NCI-H2107 treated with DMSO at 0.1 percent for 48 hours (cell line): ENCODE measurements at regions not wholly inside any gene's neighbourhood (a gene's known extent, or its start where the extent isn't known, plus 50 kb on each side); places are given as distances from the start of the nearest gene placed in this dataset.
"Not testable (repeated sequence)": the region's sequence is repeated elsewhere in the genome, so short reads cannot be mapped to it uniquely, and the experiment has no call there.

Experiments
- DNase-seq: peaks from one replicate; lab custom pipeline; 2025; ENCODE audit not compliant: unreplicated experiment; lab: John Stamatoyannopoulos, UW

DNA sequence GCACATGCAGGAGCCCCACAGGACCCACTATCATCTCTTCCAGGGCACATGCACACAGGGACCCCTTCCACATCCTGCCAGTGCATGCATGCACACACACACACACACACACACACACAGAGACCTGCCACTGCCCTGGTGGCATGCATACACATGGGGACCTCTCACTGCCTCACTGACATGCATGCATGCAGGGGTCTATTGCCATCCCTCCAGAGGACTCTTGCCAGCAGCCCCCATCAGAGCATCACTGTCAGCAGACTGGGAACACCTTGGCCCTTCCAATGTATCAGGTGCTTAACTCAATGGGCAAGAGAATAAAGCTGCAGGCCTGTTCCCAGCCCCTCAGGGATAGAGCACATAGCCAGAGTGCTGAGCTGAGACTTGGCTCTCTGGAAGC is 433.6 kb upstream of the PPP1R2C start:
- DNase-seq: no peak

DNA sequence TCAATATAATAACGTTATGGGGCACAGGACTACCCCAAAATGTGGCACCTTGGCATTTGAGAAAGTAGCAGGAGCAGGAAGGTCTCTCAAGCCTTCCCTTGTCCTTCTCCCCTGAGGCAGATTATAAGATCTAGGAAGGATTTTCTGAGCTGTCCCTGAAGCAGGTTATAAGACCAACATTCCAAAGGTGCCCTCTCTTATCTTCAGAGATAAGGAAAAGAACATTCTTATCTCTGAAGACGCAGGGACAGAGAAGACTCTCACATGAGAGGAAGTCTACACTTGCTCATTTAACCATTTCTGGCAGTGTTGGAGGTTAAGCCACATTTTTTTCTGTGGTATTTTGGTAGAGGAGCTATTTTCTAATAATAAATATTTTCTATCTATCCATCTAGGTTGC is 437.9 kb upstream of the MAOA start:
- no peak for DNase-seq

DNA sequence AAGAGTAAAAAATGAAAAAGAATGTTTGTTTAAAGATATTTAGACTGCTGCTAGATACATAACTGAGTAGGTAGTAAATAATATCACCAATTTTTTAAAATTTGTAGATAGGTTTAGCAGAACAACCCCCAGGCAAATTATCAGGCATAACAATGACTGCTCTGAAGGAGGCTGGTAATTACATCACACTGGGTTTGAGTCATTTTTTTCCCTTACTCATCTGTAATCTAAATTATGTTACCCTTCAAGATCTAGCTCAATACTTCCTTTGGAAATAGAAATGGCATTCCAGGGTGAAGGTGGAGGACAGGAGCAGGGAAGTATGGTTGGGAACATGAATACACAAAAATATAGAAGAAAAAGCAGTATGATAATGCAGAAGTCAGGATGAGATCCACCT is 431.6 kb upstream of the MAOA start:
- no peak for DNase-seq

DNA sequence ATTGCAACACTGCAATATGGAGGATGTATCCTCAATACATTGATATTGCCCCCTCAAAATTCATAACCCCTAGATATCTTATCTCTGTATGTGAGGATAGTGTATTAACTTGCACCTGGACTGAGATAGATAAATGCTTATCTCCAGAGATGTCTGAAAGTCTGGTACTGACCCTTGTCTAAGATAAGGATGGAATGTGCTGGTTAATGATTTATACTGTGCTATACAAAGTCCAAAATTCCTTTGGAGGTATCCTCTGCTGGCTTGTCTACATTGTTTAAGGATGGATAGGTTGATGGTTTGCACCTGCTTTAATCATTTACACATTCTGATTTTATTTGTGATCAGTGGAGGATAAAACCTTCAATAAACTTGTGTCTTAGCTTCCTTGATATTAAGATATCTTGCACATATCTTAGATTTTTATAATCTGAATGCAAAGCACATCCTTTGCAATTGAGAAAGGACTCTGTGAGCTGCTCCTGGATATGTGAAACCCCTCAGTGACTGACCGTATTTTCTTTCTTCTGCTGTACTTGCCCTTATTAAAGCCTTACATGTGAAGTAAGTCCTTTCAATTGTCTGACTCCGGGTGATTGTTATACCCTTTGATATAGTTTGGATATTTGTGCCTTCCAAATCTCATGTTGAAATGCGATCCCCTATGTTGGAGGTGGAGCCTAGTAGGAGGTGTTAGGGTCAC is 430.3 kb upstream of the MAOA start:
- no peak for DNase-seq

DNA sequence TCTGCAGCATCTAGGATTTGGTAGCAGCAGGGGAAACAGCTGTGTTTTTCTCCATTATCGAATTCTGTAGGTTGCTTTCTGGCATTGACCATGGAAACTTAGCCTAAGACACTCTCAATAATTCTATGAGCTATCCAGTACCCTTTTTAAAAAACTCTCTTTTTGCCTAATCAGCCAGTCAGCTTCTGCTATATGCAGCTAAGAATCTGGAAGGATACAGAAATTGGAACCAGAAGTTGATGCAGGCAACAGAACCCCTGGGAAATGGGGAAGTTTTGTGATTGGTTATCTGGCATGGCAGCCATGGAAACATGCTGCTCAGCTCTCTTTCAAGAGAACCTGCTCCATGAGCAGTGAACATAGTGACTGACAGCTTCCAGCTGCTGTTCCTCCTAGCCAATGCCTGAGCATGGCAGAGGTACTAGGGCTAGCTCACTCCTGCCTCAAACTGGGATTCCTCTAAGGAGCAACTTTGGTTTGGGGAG is 417.6 kb upstream of the MAOA start:
- DNase-seq: no peak

DNA sequence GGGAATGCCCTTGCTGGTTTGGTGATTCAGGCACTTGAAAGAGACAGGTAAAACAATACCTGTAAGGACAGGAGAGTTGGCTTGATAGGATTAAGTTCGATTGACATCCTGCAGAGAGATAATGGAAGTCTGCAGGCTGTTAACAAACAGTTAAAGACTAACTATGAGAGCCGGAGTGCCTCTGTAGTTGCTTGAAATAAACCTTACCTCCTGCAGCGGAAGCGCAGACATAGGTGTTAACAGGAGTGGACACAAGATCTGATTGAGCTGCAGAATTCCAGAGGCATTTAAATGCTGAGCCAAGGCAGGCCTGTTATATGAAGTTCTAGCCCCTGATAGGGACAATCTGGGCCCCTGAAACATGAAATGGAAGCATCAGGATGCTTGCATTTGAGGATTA is 416.7 kb upstream of the MAOA start:
- DNase-seq: no peak

DNA sequence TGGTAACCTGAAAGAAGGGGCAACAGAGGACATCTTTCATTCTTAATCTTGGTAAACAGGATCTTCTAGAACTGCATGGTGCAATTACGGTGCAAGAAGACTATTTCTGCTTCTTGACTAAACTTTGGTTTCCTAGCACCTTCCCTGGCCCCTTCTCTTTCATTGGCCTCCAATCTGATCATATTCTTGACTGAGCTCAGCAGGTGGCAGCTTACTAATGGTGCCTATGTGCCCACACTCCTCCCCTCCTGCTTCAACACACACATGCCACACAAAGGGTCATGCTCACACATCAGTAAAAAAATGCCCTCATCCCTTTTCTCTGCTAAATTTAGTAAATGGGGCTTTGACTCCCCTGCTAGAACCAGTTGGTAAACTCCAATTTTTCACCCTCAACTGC is 400.5 kb upstream of the MAOA start:
- DNase-seq: no peak

DNA sequence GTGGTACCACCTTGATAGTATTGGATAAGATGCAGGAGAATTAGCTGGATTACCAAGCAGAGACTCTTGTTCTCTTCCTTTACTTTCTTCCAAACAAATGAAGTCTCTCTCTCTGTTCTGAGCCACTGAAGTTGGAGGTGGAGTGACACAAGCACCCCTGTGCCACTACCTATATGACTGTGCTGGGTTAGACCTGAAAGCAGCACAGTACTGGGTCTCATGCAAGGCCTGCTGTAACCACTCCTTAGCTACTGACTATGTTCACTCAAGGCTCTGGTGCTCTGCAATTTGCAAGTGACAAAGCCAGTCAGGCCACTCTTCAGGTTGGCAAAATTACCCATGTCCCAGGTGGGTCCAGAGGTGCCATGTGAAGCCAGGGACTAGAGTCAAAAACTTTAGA is 389.6 kb upstream of the MAOA start:
- DNase-seq: no peak

DNA sequence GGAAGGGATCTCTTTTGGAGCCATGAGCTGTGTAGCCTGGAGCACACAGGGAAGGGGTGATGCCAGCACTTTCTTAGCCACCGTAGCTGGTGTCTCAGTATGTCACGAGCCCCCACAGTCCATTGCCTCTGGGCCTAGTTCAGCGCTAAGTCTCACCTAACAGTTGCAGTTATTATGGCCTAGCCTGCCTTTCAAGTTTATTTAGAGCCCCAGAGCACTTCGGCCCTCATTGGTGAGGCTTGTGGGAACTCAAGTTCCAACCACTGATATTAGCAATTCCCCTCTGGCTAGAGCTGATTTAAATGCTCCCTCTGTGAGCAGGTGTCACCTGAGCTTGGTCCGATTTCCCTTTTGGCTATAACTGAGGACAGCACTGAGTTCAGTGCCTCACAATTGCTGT is 388.4 kb upstream of the MAOA start:
- no peak for DNase-seq

DNA sequence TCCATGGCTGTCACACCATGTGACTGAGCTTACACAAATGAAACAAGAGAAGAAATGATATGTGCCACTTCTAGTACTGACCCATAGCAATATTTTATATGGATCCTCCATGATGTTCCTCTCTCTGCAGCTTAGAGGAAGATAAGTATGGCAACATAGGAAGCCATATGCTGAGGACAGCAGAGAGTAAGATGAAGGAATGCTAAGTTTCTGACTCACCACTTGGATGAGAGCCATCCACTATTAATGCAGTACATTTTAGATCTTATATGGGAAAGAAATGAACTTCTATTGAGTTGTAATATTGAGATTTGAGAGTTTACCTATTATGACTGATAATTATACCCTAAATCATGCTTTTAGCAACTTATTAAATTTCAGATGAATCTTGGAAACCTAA is 386.9 kb upstream of the MAOA start:
- no peak for DNase-seq

DNA sequence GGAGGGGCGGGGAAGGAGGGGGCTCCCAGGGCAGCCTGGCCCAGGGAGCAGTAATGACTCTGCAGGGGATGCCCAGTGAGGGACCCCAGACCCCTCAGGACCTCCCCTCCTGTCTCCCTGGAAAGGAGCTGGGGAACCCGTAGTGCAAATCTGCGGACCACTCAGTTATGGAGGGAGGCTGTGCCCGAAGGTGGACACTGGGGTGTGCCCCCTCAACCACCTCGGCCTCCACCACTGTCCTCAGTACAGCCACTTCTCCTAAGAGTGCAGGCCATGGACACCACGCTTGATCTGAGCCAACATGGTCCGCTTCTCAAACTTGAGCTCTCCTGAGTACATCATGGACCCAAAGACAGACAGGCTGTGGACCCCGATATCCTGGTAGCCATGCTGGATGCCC is 378.2 kb upstream of the MAOA start:
- no peak for DNase-seq

DNA sequence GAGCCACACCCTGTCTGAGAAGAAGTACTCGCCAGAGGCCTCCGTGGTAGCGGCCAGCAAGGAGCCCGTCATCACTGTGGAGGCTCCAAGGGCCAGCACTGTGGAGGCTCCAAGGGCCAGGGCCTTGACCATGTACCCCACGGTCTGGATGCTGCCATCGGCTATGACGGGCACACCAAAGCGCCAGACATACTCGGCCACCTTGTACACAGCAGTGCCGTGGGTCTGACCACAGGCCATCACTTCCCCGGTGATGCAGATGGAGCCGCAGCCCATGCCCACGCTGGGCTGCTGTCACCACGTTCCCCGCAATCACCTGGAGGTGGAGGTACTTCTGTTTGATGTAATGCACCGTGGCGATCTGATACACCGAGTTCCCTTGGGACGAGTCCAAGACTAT is 377.7 kb upstream of the MAOA start:
- no peak for DNase-seq

DNA sequence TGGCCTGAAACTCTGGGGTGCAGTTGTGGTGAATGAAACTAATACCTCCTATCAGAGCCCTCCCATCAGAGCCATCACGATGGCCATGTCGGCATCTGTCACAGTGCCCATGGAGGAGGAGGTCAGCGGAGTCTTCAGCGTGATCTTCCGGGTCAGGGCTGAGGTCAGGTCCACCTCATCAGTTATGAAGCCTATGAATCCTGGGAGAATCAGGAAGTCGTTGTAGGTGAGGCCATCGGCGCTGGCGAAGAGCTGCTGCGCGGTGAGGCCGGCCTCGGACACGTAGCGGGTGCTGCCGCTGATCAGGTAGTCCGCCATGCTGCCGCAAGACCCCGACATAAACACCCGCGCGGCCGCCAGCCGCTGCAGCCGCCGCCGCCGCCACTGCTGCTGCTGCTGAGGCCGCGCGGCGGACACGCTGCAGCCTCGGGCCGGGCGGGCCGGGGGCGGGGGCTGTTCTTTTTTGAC is 376.7 kb upstream of the MAOA start:
- no peak for DNase-seq

DNA sequence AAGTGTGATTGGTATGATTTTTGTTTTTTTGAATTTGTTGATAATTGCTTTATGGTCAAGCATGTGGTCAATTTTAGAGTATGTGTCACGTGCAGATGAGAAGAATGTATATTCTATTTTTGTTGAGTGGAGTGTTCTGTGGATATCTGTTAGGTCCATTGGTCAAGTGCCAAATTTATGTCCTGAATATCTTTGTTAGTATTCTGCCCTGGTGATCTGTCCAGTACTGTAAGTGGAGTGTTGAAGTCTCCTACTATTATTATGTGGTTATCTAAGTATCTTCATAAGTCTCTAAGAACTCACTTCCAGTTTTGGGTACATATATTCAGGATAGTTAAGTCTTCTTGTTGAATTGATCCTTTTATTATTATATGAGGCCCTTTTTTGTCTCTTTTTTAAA is 372.9 kb upstream of the MAOA start:
- DNase-seq: no peak

DNA sequence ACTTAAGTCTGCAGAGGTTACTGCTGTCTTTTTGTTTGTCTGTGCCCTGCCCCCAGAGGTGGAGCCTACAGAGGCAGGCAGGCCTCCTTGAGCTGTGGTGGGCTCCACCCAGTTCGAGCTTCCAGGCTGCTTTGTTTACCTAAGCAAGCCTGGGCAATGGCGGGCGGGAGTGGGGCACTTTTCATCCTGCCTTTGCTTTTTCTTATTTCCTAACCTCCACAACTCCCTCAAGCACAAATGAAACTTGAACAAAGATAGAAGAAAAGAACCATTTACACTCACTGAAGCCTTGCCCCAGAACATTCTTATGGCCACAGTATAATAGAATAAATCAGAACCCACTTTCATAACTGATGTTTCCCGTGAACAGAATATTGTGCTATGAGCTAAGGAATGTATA is 344.5 kb upstream of the MAOA start:
- DNase-seq: not testable (repeated sequence)

DNA sequence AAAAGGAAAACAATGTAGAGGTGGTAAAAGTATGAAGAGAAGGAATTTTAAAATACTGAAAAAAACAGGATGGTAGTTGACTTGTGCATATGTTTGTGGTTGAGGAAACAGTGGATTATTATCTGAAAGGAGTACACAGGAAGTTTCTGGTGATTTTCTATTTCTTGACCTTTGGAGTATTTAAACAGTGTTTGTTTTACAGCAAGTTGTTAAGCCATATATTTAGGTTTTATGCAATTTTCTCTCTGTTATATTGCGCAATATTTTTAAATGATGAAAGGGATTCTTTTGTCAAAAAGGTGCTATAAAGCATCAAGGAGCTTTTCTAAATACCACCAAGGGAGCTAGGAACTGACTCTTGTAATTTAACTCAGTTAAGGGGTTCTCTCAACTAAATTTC is 343.1 kb upstream of the MAOA start:
- DNase-seq: no peak

DNA sequence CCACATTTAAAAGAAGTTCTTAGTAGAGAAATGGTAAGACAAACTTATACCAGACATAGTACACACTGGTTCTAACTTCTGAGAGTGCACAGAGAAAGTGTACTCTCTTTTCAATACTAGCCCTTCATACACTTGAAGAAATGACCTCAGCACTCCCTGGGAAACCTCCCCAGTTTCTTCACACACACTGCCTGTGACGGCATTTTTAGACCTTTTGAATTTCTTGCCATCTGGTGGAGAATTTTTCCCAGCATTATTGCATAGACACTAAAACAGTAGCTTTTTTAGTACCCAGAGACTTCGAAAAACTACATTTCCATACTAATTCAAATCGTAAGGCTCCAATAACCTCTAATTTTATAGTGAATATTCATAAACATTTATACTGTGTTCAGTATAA is 341.6 kb upstream of the MAOA start:
- no peak for DNase-seq

DNA sequence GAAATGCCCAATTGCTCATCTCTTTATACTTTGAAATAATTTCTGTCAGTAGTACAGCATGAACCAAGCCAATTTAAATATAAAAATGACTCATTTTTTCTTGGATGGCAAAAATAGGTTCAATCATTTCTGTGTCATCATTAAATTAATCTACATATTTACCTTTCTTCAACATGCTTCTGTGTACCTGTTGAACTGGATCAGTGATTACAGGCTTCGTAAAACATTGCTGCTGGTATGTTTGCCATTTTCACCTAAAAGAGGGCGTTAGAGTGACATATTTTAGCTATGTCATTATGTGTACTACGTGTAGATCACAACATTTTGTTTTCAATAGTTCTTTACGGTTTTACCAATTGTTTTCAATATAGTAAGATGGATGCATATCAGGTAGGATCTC is 340.5 kb upstream of the MAOA start:
- no peak for DNase-seq

DNA sequence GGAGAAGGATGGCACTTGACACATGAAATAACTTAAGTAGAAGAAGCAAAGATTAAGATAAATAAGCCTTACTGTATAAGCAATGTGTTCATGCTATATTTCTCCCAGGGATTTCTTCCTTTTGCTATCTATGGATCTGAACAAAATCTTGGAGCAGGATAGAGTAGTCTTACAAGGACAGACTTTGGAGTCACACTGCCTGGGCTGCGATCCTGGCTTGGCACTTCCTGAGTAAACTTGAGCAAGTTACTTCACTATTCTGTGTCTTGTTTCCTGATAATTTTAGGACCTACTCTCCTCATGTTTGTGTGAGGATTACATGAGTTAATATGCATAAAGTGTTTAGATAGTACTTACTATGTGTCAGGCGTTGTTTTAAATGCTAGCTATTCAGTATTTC is 340.0 kb upstream of the MAOA start:
- no peak for DNase-seq

DNA sequence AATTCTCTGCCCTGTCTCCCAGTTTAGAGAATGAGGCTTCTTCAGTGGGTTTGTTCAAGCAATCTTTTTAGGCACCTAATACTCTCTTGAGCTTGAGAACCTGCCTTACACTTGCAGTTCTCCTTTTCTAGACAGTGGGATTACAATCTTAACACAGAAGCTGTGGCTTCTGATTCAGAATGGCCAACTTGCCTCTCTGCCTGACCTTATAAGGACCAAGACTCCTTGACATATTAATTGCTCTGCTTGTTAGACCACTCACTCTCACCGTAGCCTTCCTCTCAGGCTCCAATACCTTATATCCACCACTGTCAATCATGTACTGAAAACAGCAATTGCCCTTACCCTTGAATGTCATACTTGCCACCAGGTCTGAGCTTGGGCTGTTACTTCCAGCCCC is 338.7 kb upstream of the MAOA start:
- no peak for DNase-seq

DNA sequence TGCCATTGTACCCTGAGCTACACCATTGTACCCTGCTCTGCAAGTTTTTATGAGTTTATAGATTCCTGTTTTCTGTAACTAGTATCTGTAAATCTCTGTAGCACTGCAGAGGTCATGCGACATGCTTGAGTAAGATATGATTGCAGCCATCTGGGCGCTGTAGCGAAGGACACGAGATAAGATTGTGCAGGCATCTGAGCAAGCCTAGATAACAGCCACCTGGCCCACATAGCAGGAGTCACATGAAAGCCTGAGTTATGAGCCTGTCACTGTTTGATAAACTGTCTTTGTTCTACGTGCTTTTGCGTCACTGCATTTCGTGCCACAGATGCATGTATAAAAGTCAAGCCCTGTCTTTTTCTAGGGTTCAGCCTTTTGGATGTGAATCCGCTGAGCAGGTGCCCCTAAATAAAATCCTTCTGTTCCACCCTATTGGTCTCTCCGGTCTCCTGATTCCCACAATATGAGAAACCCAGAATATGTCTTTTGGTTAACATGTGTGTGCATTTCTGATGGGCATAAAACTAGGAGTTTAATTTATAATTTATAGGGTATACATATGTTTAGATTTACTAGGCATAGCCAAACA is 327.6 kb upstream of the MAOA start:
- DNase-seq: no peak

DNA sequence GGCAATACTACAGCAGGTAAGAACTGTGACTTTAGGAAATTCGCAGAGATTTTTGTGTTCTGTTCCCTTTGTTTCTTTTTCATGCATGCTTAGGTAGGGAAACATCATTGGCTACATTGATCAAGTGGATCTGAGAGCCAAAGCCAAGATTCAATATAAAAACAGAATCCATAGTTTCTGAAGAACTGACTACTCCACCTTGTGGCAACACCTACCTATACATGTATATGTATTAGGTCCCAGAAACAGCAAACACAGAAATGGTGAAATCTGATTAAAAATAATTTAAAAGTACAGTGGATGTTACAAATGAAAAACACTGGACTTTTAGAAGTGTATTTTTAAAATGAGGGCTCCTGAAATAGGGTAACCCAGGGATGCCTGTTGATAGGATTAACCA is 322.6 kb upstream of the MAOA start:
- no peak for DNase-seq

DNA sequence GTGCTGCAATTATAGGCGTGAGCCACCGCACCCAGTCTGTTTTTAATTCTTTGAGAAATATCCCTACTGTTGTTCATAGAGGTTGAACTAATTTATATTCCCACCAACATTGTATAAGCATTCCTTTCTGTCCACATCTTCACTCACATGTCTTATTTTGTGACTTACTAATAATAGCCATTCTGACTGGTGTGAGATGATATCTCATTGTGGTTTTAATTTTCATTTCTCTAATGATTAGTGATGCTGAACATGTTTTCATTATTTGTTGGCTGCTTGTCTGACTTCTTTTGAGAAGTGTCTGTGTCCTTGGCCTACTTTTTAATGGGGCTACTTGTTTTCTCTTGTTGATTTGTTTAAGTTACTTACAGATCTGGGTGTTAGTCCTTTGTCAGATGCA is 310.9 kb upstream of the MAOA start:
- no peak for DNase-seq
